WTC11 (cell line): ENCODE measurements at regions not wholly inside any gene's neighbourhood (a gene's known extent, or its start where the extent isn't known, plus 50 kb on each side); places are given as distances from the start of the nearest gene placed in this dataset.

Experiments
- ATAC-seq: fragments of 200-7000 bp; cut with Tn5 transposase; 2 replicates; pipeline ENCODE4 v1.10.0; 2021; ENCODE audit warnings: mild to moderate bottlenecking, moderate library complexity
- CTCF ChIA-PET: fragments of 300-600 bp; sonication (Branson Sonifier 250); formaldehyde crosslinking; loops from one replicate; lab custom pipeline; 2021; ENCODE audit warnings: antibody characterized with exemption; lab: Charles Lee
- POLR2A ChIA-PET: fragments of 350-600 bp; sonication (Branson Sonifier 250); formaldehyde crosslinking; loops from one replicate; lab custom pipeline; 2021; ENCODE audit warnings: antibody characterized with exemption; lab: Charles Lee
- DNase-seq: peaks from one replicate; pipeline ENCODE4 v3.0.0; 2021; ENCODE audit warnings: low spot score
- H3K27ac Mint-ChIP-seq: 2 replicates; pipeline ENCODE4 v1.8.0; 2021; ENCODE audit warnings: mixed read lengths
- H3K27me3 Mint-ChIP-seq: 2 replicates; pipeline ENCODE4 v1.8.0; 2021; ENCODE audit warnings: low read depth, mild to moderate bottlenecking, moderate library complexity, mixed read lengths
- H3K36me3 Mint-ChIP-seq: 2 replicates; pipeline ENCODE4 v1.8.0; 2021; ENCODE audit warnings: mixed read lengths
- H3K4me1 Mint-ChIP-seq: 2 replicates; pipeline ENCODE4 v1.8.0; 2022; ENCODE audit warnings: mixed read lengths
- H3K4me3 Mint-ChIP-seq: 2 replicates; pipeline ENCODE4 v1.8.0; 2021; ENCODE audit warnings: mild to moderate bottlenecking, moderate library complexity, mixed read lengths
- H3K9me3 Mint-ChIP-seq: 2 replicates; pipeline ENCODE4 v1.8.0; 2021; ENCODE audit warnings: mixed read lengths
- ATF1 ChIP-seq: sonication (generic); formaldehyde crosslinking; IDR thresholded peaks from 2 replicates; pipeline ENCODE4 v1.8.1; 2023; ENCODE audit warnings: mild to moderate bottlenecking, moderate library complexity, missing genetic modification reagents
- ELF4 ChIP-seq: sonication (generic); formaldehyde crosslinking; IDR thresholded peaks from 2 replicates; pipeline ENCODE4 v1.8.1; 2022; ENCODE audit warnings: low read depth, mild to moderate bottlenecking, moderate library complexity, missing genetic modification reagents
- HMGXB4 ChIP-seq: sonication (generic); formaldehyde crosslinking; IDR thresholded peaks from 2 replicates; pipeline ENCODE4 v1.8.1; 2023; ENCODE audit warnings: mild to moderate bottlenecking, moderate library complexity, missing genetic modification reagents
- JAZF1 ChIP-seq: fragments of 250-450 bp; sonication (Bioruptor Pico); IDR thresholded peaks from 2 replicates; pipeline ENCODE4 v1.9.0; 2021; ENCODE audit warnings: moderate library complexity, mild to moderate bottlenecking, inconsistent platforms
- NFATC4 ChIP-seq: fragments of 250-450 bp; sonication (Bioruptor Pico); IDR thresholded peaks from 2 replicates; pipeline ENCODE4 v1.9.0; 2021; ENCODE audit warnings: mild to moderate bottlenecking
- NFYB ChIP-seq: sonication (generic); formaldehyde crosslinking; conservative IDR thresholded peaks from 2 replicates; pipeline ENCODE4 v1.8.0; 2022; ENCODE audit warnings: low read depth, missing genetic modification reagents
- TEAD1 ChIP-seq: sonication (generic); formaldehyde crosslinking; IDR thresholded peaks from 2 replicates; pipeline ENCODE4 v1.8.0; 2022; ENCODE audit warnings: mild to moderate bottlenecking, missing genetic modification reagents
- TEAD4 ChIP-seq: sonication (generic); formaldehyde crosslinking; IDR thresholded peaks from 2 replicates; pipeline ENCODE4 v1.8.0; 2022; ENCODE audit warnings: mild to moderate bottlenecking, missing genetic modification reagents
- ZNF219 ChIP-seq: sonication (generic); formaldehyde crosslinking; IDR thresholded peaks from 2 replicates; pipeline ENCODE4 v1.8.0; 2023; ENCODE audit warnings: missing genetic modification reagents, mild to moderate bottlenecking, borderline replicate concordance
- ZNF423 ChIP-seq: fragments of 250-450 bp; sonication (Bioruptor Pico); IDR thresholded peaks from 2 replicates; pipeline ENCODE4 v2.1.2; 2022; ENCODE audit warnings: mild to moderate bottlenecking, moderate library complexity
- TF ChIP-seq, protein P1 (sequence below): sonication (generic); formaldehyde crosslinking; IDR thresholded peaks from 2 replicates; pipeline ENCODE4 v1.8.1; 2022; ENCODE audit warnings: mild to moderate bottlenecking, moderate library complexity, missing genetic modification reagents
- TF ChIP-seq, protein P2 (sequence below): sonication (generic); formaldehyde crosslinking; IDR thresholded peaks from 2 replicates; pipeline ENCODE4 v1.8.1; 2023; ENCODE audit warnings: mild to moderate bottlenecking, missing genetic modification reagents, borderline replicate concordance
- TF ChIP-seq, protein P3 (sequence below): sonication (generic); formaldehyde crosslinking; IDR thresholded peaks from 2 replicates; pipeline ENCODE4 v1.8.1; 2023; ENCODE audit warnings: mild to moderate bottlenecking, missing genetic modification reagents
- TF ChIP-seq, protein P4 (sequence below): fragments of 250-450 bp; sonication (Bioruptor Pico); IDR thresholded peaks from 2 replicates; pipeline ENCODE4 v2.1.2; 2022; ENCODE audit warnings: mild to moderate bottlenecking, moderate library complexity

GRCh38 chr6:160929361-160929760 lies 62.2 kb upstream of the MAP3K4 start (continued):
- TF ChIP-seq ATF1 (CRISPR knock-in tag) (no peak), ZNF219 (no peak), HMGXB4 (CRISPR knock-in tag) (no peak), JAZF1 (CRISPR knock-in tag) (no peak)
- TF ChIP-seq, protein P1, sequence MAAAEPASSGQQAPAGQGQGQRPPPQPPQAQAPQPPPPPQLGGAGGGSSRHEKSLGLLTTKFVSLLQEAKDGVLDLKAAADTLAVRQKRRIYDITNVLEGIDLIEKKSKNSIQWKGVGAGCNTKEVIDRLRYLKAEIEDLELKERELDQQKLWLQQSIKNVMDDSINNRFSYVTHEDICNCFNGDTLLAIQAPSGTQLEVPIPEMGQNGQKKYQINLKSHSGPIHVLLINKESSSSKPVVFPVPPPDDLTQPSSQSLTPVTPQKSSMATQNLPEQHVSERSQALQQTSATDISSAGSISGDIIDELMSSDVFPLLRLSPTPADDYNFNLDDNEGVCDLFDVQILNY (CRISPR knock-in tag) = no peak
- TF ChIP-seq, protein P2, sequence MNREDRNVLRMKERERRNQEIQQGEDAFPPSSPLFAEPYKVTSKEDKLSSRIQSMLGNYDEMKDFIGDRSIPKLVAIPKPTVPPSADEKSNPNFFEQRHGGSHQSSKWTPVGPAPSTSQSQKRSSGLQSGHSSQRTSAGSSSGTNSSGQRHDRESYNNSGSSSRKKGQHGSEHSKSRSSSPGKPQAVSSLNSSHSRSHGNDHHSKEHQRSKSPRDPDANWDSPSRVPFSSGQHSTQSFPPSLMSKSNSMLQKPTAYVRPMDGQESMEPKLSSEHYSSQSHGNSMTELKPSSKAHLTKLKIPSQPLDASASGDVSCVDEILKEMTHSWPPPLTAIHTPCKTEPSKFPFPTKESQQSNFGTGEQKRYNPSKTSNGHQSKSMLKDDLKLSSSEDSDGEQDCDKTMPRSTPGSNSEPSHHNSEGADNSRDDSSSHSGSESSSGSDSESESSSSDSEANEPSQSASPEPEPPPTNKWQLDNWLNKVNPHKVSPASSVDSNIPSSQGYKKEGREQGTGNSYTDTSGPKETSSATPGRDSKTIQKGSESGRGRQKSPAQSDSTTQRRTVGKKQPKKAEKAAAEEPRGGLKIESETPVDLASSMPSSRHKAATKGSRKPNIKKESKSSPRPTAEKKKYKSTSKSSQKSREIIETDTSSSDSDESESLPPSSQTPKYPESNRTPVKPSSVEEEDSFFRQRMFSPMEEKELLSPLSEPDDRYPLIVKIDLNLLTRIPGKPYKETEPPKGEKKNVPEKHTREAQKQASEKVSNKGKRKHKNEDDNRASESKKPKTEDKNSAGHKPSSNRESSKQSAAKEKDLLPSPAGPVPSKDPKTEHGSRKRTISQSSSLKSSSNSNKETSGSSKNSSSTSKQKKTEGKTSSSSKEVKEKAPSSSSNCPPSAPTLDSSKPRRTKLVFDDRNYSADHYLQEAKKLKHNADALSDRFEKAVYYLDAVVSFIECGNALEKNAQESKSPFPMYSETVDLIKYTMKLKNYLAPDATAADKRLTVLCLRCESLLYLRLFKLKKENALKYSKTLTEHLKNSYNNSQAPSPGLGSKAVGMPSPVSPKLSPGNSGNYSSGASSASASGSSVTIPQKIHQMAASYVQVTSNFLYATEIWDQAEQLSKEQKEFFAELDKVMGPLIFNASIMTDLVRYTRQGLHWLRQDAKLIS (CRISPR knock-in tag) = no peak

DNA sequence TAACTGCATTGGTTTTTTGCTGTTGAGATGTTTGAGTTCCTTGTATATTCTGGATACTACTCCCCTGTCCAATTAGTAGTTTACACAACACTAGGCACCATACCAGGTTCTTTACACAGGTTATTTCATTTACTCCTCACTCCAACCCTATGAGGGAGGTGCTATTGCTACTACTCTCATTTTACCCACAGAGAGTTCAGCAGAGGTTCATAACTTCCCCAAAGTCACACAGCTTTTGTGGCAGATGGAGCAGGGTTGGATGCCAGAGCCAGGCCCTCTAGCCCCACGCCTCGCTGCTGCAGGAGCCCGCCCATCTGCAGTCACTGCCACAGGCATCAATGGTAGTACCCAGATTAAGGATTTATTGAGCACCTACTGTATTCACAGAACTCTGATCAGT lies 61.7 kb upstream of the MAP3K4 start:
- no peak for DNase-seq
- peaks cover 16% of the 10 kb centered on the region for H3K4me1 Mint-ChIP-seq
- no peak for ATAC-seq
- peaks cover 11% of the 10 kb centered on the region for H3K27me3 Mint-ChIP-seq
- no peak for TF ChIP-seq ELF4
- TF ChIP-seq NFYB (CRISPR knock-in tag) = no peak
- TF ChIP-seq, protein P3, sequence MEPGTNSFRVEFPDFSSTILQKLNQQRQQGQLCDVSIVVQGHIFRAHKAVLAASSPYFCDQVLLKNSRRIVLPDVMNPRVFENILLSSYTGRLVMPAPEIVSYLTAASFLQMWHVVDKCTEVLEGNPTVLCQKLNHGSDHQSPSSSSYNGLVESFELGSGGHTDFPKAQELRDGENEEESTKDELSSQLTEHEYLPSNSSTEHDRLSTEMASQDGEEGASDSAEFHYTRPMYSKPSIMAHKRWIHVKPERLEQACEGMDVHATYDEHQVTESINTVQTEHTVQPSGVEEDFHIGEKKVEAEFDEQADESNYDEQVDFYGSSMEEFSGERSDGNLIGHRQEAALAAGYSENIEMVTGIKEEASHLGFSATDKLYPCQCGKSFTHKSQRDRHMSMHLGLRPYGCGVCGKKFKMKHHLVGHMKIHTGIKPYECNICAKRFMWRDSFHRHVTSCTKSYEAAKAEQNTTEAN (CRISPR knock-in tag) = no peak
- no peak for TF ChIP-seq TEAD1 (CRISPR knock-in tag)
- TF ChIP-seq NFATC4 (CRISPR knock-in tag) = no peak
- TF ChIP-seq, protein P4, sequence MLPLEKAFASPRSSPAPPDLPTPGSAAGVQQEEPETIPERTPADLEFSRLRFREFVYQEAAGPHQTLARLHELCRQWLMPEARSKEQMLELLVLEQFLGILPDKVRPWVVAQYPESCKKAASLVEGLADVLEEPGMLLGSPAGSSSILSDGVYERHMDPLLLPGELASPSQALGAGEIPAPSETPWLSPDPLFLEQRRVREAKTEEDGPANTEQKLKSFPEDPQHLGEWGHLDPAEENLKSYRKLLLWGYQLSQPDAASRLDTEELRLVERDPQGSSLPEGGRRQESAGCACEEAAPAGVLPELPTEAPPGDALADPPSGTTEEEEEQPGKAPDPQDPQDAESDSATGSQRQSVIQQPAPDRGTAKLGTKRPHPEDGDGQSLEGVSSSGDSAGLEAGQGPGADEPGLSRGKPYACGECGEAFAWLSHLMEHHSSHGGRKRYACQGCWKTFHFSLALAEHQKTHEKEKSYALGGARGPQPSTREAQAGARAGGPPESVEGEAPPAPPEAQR (CRISPR knock-in tag) = no peak
- no peak for TF ChIP-seq TEAD4
- no peak for TF ChIP-seq ZNF423
- TF ChIP-seq, all 79 proteins: peak for 0
- no peak overlapping the region for H3K27ac Mint-ChIP-seq
- CTCF ChIA-PET = interaction anchor here (1.4 to 2.2 kb wide), 7 partner anchors 46 to 488 kb away, joined by 3 to 13 read pairs (median 6); no protein-coding TSS in a partner anchor
- no peaks in the 10 kb centered on the region for H3K36me3 Mint-ChIP-seq
- peaks cover 14% of the 10 kb centered on the region for H3K9me3 Mint-ChIP-seq
- no peak overlapping the region for H3K4me3 Mint-ChIP-seq
- POLR2A ChIA-PET = no interaction called here
